ENCODE measurements at regions not wholly inside any gene's neighbourhood (a gene's known extent, or its start where the extent isn't known, plus 50 kb on each side); places are given as distances from the start of the nearest gene placed in this dataset.

DNA sequence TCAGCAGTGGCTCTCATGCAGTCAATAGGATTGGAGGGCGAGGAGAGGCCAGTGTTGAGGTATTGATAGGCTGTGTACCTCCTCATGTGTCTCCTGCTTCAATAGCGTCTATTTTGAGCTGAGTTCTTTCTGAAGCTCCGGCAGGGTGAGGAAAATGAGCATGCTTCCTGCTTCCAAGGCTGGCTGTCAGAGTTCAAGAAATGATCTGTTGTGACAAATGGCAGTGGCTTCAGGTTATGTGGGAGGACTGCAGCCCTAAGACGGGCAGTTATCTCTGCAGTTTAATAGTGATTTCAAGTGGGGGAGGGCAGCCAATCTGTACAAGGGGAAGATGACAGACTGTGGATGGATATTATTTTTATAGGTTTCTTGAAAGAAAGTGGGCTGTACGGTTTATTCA is 54.0 kb upstream of the CXCL14 start:
- Histone ChIP-seq H3K27ac (no peak overlapping the region), H3K4me2 (no peak overlapping the region), H3K4me1 (no peaks in the 10 kb centered on the region), H3K4me3 (no peak overlapping the region), H3K9me3 (no peaks in the 10 kb centered on the region)
- TF ChIP-seq REST (IDR thresholded peaks at IDR 0.05), result no peak
- TF ChIP-seq GATA3 (IDR thresholded peaks at IDR 0.05; ENCODE audit: borderline replicate concordance), result no peak
- TF ChIP-seq ZFP36 (IDR thresholded peaks at IDR 0.05; ENCODE audit: borderline replicate concordance, partially characterized antibody), result no peak
- TF ChIP-seq, protein P1, sequence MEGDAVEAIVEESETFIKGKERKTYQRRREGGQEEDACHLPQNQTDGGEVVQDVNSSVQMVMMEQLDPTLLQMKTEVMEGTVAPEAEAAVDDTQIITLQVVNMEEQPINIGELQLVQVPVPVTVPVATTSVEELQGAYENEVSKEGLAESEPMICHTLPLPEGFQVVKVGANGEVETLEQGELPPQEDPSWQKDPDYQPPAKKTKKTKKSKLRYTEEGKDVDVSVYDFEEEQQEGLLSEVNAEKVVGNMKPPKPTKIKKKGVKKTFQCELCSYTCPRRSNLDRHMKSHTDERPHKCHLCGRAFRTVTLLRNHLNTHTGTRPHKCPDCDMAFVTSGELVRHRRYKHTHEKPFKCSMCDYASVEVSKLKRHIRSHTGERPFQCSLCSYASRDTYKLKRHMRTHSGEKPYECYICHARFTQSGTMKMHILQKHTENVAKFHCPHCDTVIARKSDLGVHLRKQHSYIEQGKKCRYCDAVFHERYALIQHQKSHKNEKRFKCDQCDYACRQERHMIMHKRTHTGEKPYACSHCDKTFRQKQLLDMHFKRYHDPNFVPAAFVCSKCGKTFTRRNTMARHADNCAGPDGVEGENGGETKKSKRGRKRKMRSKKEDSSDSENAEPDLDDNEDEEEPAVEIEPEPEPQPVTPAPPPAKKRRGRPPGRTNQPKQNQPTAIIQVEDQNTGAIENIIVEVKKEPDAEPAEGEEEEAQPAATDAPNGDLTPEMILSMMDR (IDR thresholded peaks at IDR 0.05), result no peak
- TF ChIP-seq RNF2 (IDR thresholded peaks at IDR 0.05; ENCODE audit: borderline replicate concordance, low read depth), result no peak
- TF ChIP-seq RAD21 (conservative IDR thresholded peaks at IDR 0.05 in 1 of 2, IDR thresholded peaks at IDR 0.05 in 1 of 2), result no peak
- TF ChIP-seq CBX8 (IDR thresholded peaks at IDR 0.05), result no peak
- no peak for TF ChIP-seq E2F6 (IDR thresholded peaks at IDR 0.05; ENCODE audit: borderline replicate concordance, low read depth)
- TF ChIP-seq MAZ (IDR thresholded peaks at IDR 0.05; ENCODE audit: borderline replicate concordance, low read depth, low read length), result no peak
- TF ChIP-seq PHF8 (IDR thresholded peaks at IDR 0.05; ENCODE audit: borderline replicate concordance, low read depth), result no peak
- no peak for TF ChIP-seq CBX2 (IDR thresholded peaks at IDR 0.05; ENCODE audit: borderline replicate concordance, low read depth)
- no peak for TF ChIP-seq ESRRA (IDR thresholded peaks at IDR 0.05; ENCODE audit: borderline replicate concordance, low read length)
- no peak for TF ChIP-seq KDM1A (IDR thresholded peaks at IDR 0.05; ENCODE audit: low read depth)
- TF ChIP-seq POLR2AphosphoS2 (conservative IDR thresholded peaks at IDR 0.05; ENCODE audit: low read length), result no peak
- TF ChIP-seq, protein P2, sequence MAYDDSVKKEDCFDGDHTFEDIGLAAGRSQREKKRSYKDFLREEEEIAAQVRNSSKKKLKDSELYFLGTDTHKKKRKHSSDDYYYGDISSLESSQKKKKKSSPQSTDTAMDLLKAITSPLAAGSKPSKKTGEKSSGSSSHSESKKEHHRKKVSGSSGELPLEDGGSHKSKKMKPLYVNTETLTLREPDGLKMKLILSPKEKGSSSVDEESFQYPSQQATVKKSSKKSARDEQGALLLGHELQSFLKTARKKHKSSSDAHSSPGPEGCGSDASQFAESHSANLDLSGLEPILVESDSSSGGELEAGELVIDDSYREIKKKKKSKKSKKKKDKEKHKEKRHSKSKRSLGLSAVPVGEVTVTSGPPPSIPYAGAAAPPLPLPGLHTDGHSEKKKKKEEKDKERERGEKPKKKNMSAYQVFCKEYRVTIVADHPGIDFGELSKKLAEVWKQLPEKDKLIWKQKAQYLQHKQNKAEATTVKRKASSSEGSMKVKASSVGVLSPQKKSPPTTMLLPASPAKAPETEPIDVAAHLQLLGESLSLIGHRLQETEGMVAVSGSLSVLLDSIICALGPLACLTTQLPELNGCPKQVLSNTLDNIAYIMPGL (CRISPR knock-in tag; IDR thresholded peaks at IDR 0.05; ENCODE audit: borderline replicate concordance), result no peak
- TF ChIP-seq RCOR1 (IDR thresholded peaks at IDR 0.05; ENCODE audit: low read depth, low read length), result no peak
- TF ChIP-seq CHD2 (IDR thresholded peaks at IDR 0.05; ENCODE audit: low read length, partially characterized antibody), result no peak
- TF ChIP-seq, protein P3, sequence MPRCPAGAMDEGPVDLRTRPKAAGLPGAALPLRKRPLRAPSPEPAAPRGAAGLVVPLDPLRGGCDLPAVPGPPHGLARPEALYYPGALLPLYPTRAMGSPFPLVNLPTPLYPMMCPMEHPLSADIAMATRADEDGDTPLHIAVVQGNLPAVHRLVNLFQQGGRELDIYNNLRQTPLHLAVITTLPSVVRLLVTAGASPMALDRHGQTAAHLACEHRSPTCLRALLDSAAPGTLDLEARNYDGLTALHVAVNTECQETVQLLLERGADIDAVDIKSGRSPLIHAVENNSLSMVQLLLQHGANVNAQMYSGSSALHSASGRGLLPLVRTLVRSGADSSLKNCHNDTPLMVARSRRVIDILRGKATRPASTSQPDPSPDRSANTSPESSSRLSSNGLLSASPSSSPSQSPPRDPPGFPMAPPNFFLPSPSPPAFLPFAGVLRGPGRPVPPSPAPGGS (IDR thresholded peaks at IDR 0.05), result no peak
- TF ChIP-seq TFCP2L1 (CRISPR knock-in tag; IDR thresholded peaks at IDR 0.05), result no peak
- ChIA-PET CTCF (no interaction called here), POLR2A (no interaction called here)
- DNase-seq (ENCODE audit: low read depth in 1 of 2, low spot score in 1 of 2) (no peak), ATAC-seq (no peak), FAIRE-seq (no peak)
- 19% methylated on average over 5 of the region's 5 CpGs for WGBS (ENCODE audit: missing lambda C conversion rate)

All from A549 (cell line).